ENCODE measurements at regions not wholly inside any gene's neighbourhood (a gene's known extent, or its start where the extent isn't known, plus 50 kb on each side); places are given as distances from the start of the nearest gene placed in this dataset.

DNA sequence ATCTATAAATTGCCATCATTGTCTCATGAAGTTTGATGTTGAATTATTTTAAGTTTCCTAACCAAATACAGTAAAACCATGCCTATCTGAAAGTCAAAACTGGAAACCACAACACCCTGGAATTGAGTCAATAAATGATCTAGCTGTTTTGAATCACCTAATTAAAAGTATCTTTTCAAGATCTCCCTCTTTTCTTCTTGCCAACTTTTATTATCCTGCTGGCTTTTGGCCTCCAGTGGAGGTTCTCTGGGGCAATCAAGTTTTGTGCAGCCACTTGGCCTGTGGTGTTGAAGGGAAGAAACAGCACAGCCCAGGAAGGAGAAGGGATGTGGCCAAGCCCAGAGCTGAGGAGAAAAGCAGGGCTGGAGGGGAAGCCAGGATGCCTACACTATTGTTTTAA lies 255.4 kb downstream of the COG6 start:
- no peak overlapping the region for H3K27ac ChIP-seq
- no peaks in the 10 kb centered on the region for H3K36me3 ChIP-seq (replicated peaks; ENCODE audit: insufficient read depth, low read depth)
- H3K4me3 ChIP-seq, result no peak overlapping the region
- no peaks in the 10 kb centered on the region for H3K9me3 ChIP-seq (ENCODE audit: low read depth)
- H3K4me2 ChIP-seq, result no peak overlapping the region
- H4K20me1 ChIP-seq (ENCODE audit: insufficient read depth, poor library complexity, severe bottlenecking), result no peaks in the 10 kb centered on the region
- no peaks in the 10 kb centered on the region for H3K27me3 ChIP-seq
- no peaks in the 10 kb centered on the region for H3K9me2 ChIP-seq (replicated peaks; ENCODE audit: insufficient read depth)
- H3K79me2 ChIP-seq, result no peaks in the 10 kb centered on the region
- DNase-seq (ENCODE audit: low spot score), result no peak
- no peak overlapping the region for H2AFZ ChIP-seq
- H3K4me1 ChIP-seq (ENCODE audit: insufficient read depth), result no peaks in the 10 kb centered on the region
- TF ChIP-seq, protein P1, sequence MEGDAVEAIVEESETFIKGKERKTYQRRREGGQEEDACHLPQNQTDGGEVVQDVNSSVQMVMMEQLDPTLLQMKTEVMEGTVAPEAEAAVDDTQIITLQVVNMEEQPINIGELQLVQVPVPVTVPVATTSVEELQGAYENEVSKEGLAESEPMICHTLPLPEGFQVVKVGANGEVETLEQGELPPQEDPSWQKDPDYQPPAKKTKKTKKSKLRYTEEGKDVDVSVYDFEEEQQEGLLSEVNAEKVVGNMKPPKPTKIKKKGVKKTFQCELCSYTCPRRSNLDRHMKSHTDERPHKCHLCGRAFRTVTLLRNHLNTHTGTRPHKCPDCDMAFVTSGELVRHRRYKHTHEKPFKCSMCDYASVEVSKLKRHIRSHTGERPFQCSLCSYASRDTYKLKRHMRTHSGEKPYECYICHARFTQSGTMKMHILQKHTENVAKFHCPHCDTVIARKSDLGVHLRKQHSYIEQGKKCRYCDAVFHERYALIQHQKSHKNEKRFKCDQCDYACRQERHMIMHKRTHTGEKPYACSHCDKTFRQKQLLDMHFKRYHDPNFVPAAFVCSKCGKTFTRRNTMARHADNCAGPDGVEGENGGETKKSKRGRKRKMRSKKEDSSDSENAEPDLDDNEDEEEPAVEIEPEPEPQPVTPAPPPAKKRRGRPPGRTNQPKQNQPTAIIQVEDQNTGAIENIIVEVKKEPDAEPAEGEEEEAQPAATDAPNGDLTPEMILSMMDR (IDR thresholded peaks at IDR 0.05; ENCODE audit: poor library complexity), result no peak
- no peak for TF ChIP-seq EZH2phosphoT487 (IDR thresholded peaks at IDR 0.05; ENCODE audit: low read depth, severe bottlenecking, unreplicated experiment)
- no peak for TF ChIP-seq EZH2 (IDR thresholded peaks at IDR 0.05; ENCODE audit: borderline replicate concordance)

DNA sequence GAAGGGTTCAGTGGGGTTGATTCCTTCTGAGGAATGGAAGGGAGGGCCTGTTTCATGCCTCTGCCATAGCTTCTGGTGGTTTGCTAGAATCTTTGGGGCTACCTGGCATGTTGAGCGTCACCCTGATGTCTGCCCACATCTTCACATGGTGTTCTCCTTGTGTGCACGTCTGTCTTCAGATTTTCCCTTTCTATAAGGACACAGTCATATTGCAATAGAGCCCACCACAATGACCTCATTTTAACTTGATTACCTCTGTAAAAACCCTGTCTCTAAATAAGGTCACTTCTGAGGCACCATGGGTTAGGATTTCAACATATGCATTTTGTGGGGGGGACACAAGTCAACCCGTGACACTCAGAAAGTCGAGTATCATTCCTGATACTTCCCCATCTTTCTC lies 257.9 kb downstream of the COG6 start:
- no peak overlapping the region for H3K4me3 ChIP-seq
- TF ChIP-seq, protein P1 (IDR thresholded peaks at IDR 0.05; ENCODE audit: poor library complexity), result no peak
- no peak for TF ChIP-seq EZH2phosphoT487 (IDR thresholded peaks at IDR 0.05; ENCODE audit: low read depth, severe bottlenecking, unreplicated experiment)
- H3K36me3 ChIP-seq (replicated peaks; ENCODE audit: insufficient read depth, low read depth), result no peaks in the 10 kb centered on the region
- DNase-seq (ENCODE audit: low spot score), result no peak
- no peaks in the 10 kb centered on the region for H3K9me3 ChIP-seq (ENCODE audit: low read depth)
- no peaks in the 10 kb centered on the region for H3K9me2 ChIP-seq (replicated peaks; ENCODE audit: insufficient read depth)
- no peaks in the 10 kb centered on the region for H3K4me1 ChIP-seq (ENCODE audit: insufficient read depth)
- no peaks in the 10 kb centered on the region for H3K79me2 ChIP-seq
- H3K27ac ChIP-seq, result no peak overlapping the region
- no peak overlapping the region for H3K4me2 ChIP-seq
- 93% methylated on average over 4 of the region's 4 CpGs for WGBS (ENCODE audit: low lambda C conversion rate, missing lambda C conversion rate)
- no peak overlapping the region for H2AFZ ChIP-seq
- no peaks in the 10 kb centered on the region for H3K27me3 ChIP-seq
- H4K20me1 ChIP-seq (ENCODE audit: insufficient read depth, poor library complexity, severe bottlenecking), result no peaks in the 10 kb centered on the region

DNA sequence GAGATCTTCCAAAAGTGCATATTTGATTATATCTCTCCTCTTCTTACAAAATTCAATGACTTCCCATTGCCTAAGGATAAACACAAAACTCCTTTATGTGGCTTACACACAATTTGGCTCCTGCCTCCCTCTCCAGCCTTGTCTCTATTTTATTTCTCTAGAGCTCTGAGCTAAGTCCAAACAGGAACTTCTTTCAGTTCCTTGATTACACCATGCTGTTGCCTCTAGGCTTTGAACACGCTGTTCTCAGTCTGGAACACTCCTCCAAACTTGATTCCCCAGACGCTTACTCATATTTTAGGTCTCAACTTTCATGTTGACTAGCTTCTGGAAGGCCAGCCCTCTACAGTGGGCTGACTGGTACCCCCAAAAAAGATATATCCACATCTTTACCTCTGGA lies 258.5 kb downstream of the COG6 start:
- no peak overlapping the region for H3K4me2 ChIP-seq
- H2AFZ ChIP-seq, result no peak overlapping the region
- TF ChIP-seq EZH2phosphoT487 (IDR thresholded peaks at IDR 0.05; ENCODE audit: low read depth, severe bottlenecking, unreplicated experiment) (no peak), EZH2 (IDR thresholded peaks at IDR 0.05; ENCODE audit: borderline replicate concordance) (no peak)
- TF ChIP-seq, protein P1 (IDR thresholded peaks at IDR 0.05; ENCODE audit: poor library complexity), result no peak
- no peaks in the 10 kb centered on the region for H3K9me2 ChIP-seq (replicated peaks; ENCODE audit: insufficient read depth)
- H3K36me3 ChIP-seq (replicated peaks; ENCODE audit: insufficient read depth, low read depth), result no peaks in the 10 kb centered on the region
- no peak overlapping the region for H3K4me3 ChIP-seq
- no peaks in the 10 kb centered on the region for H3K27me3 ChIP-seq
- no peaks in the 10 kb centered on the region for H3K4me1 ChIP-seq (ENCODE audit: insufficient read depth)
- H3K27ac ChIP-seq, result peak overlapping the region; percentile 53
- no peaks in the 10 kb centered on the region for H3K79me2 ChIP-seq
- no peak for DNase-seq (ENCODE audit: low spot score)
- H3K9me3 ChIP-seq (ENCODE audit: low read depth), result no peaks in the 10 kb centered on the region
- H4K20me1 ChIP-seq (ENCODE audit: insufficient read depth, poor library complexity, severe bottlenecking), result no peaks in the 10 kb centered on the region
- 58% methylated on average over 2 of the region's 2 CpGs for WGBS (ENCODE audit: low lambda C conversion rate, missing lambda C conversion rate)

DNA sequence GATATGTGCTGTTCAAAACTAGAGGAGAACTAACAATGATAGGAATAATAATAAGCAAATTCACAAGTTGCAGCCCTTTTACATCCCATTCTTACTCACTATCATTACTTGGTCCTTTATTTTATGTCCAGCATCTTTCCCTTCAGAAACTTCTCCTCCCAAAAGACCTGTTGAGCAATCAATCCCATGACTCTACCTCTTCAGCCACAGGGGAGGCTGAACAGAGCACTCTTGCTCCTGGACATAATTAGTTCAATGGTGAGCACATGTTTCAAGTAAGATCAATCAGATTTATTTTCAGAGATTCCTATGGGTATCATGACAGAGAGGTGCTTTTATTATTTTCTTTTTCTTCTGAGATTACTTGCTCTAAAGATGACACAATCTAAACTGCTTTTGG lies 260.0 kb downstream of the COG6 start:
- no peaks in the 10 kb centered on the region for H3K36me3 ChIP-seq (replicated peaks; ENCODE audit: insufficient read depth, low read depth)
- no peak overlapping the region for H3K4me2 ChIP-seq
- no peaks in the 10 kb centered on the region for H3K9me2 ChIP-seq (replicated peaks; ENCODE audit: insufficient read depth)
- DNase-seq (ENCODE audit: low spot score), result no peak
- no peaks in the 10 kb centered on the region for H3K4me1 ChIP-seq (ENCODE audit: insufficient read depth)
- H3K9me3 ChIP-seq (ENCODE audit: low read depth), result no peaks in the 10 kb centered on the region
- H2AFZ ChIP-seq, result no peak overlapping the region
- H3K79me2 ChIP-seq, result no peaks in the 10 kb centered on the region
- H3K27ac ChIP-seq, result no peak overlapping the region
- H3K4me3 ChIP-seq, result no peak overlapping the region
- TF ChIP-seq, protein P1 (IDR thresholded peaks at IDR 0.05; ENCODE audit: poor library complexity), result no peak
- TF ChIP-seq EZH2 (IDR thresholded peaks at IDR 0.05; ENCODE audit: borderline replicate concordance), result no peak
- TF ChIP-seq EZH2phosphoT487 (IDR thresholded peaks at IDR 0.05; ENCODE audit: low read depth, severe bottlenecking, unreplicated experiment), result no peak
- no peaks in the 10 kb centered on the region for H4K20me1 ChIP-seq (ENCODE audit: insufficient read depth, poor library complexity, severe bottlenecking)
- no peaks in the 10 kb centered on the region for H3K27me3 ChIP-seq
